ENCODE measurements at regions not wholly inside any gene's neighbourhood (a gene's known extent, or its start where the extent isn't known, plus 50 kb on each side); places are given as distances from the start of the nearest gene placed in this dataset.

GRCh38 chr6:10272591-10272990, 142.3 kb downstream of the TFAP2A start:
- no peak overlapping the region for H3K4me3 ChIP-seq
- no peaks in the 10 kb centered on the region for H3K4me1 ChIP-seq
- TF ChIP-seq POLR2A (IDR thresholded peaks at IDR 0.05) (no peak), CTCF (IDR thresholded peaks at IDR 0.05 in 8 of 11, conservative IDR thresholded peaks at IDR 0.05 in 3 of 11) (no peak), POLR2AphosphoS5 (IDR thresholded peaks at IDR 0.05) (no peak)
- H3K36me3 ChIP-seq = no peaks in the 10 kb centered on the region
- intact Hi-C loops (cut with DNase I; ENCODE audit: low total_unique reads) = no loop called here
- H3K27ac ChIP-seq = no peak overlapping the region
- peaks cover 0 to 21% (median 5%) of the 10 kb centered on the region in 7 donors for H3K27me3 ChIP-seq (replicated peaks in 1 of 7)
- WGBS, 5 donors = 68 to 80% (median 70%) methylated on average over 2 of the region's 2 CpGs
- peaks cover 0 to 4% (median 0%) of the 10 kb centered on the region in 8 donors for H3K9me3 ChIP-seq
- no peak for DNase-seq

- Histone ChIP-seq H3K36me3 (no peaks in the 10 kb centered on the region), H3K9me3 (no peaks in the 10 kb centered on the region), H3K4me3 (no peak overlapping the region), H3K4me1 (no peaks in the 10 kb centered on the region), H3K27ac (no peak overlapping the region), H3K27me3 (replicated peaks in 1 of 7) (peaks cover 0 to 24% (median 5%) of the 10 kb centered on the region in 7 donors)
- intact Hi-C loops (cut with DNase I; ENCODE audit: low total_unique reads) = no loop called here
- WGBS, 5 donors = 78 to 91% (median 84%) methylated on average over 1 of the region's 1 CpG
- DNase-seq = no peak
- TF ChIP-seq POLR2A (IDR thresholded peaks at IDR 0.05) = no peak
- TF ChIP-seq CTCF (IDR thresholded peaks at IDR 0.05 in 8 of 11, conservative IDR thresholded peaks at IDR 0.05 in 3 of 11) = no peak
- no peak for TF ChIP-seq POLR2AphosphoS5 (IDR thresholded peaks at IDR 0.05)
These were observed 142.9 kb downstream of the TFAP2A start for GRCh38 chr6:10271982-10272381.

- WGBS, 5 donors = 62 to 83% (median 71%) methylated on average over 6 of the region's 6 CpGs
- Histone ChIP-seq H3K4me3 (no peak overlapping the region), H3K36me3 (no peaks in the 10 kb centered on the region), H3K4me1 (no peaks in the 10 kb centered on the region), H3K27me3 (replicated peaks in 1 of 7) (peaks cover 0 to 24% (median 5%) of the 10 kb centered on the region in 7 donors), H3K9me3 (no peaks in the 10 kb centered on the region), H3K27ac (no peak overlapping the region)
- TF ChIP-seq POLR2AphosphoS5 (IDR thresholded peaks at IDR 0.05) (no peak), POLR2A (IDR thresholded peaks at IDR 0.05) (no peak), CTCF (IDR thresholded peaks at IDR 0.05 in 8 of 11, conservative IDR thresholded peaks at IDR 0.05 in 3 of 11) (no peak)
- intact Hi-C loops (cut with DNase I; ENCODE audit: low total_unique reads) = no loop called here
- no peak for DNase-seq
These were observed 144.9 kb downstream of the TFAP2A start for GRCh38 chr6:10269814-10270472.

- intact Hi-C loops (cut with DNase I; ENCODE audit: low total_unique reads) = no loop called here
- TF ChIP-seq POLR2AphosphoS5 (IDR thresholded peaks at IDR 0.05) (no peak), CTCF (IDR thresholded peaks at IDR 0.05 in 8 of 11, conservative IDR thresholded peaks at IDR 0.05 in 3 of 11) (no peak), POLR2A (IDR thresholded peaks at IDR 0.05) (no peak)
- Histone ChIP-seq H3K27ac (no peak overlapping the region), H3K4me3 (no peak overlapping the region), H3K9me3 (no peaks in the 10 kb centered on the region), H3K27me3 (replicated peaks in 1 of 7) (peaks cover 0 to 24% (median 5%) of the 10 kb centered on the region in 7 donors), H3K4me1 (no peaks in the 10 kb centered on the region), H3K36me3 (no peaks in the 10 kb centered on the region)
- 19 to 28% (median 25%) methylated on average over 14 of the region's 14 CpGs for WGBS, 5 donors
- no peak for DNase-seq
These were observed 146.1 kb downstream of the TFAP2A start for GRCh38 chr6:10268611-10269310.

Measured in spleen (tissue), 11 donors.